Cardiac fibroblast (primary cell): ENCODE measurements at regions not wholly inside any gene's neighbourhood (a gene's known extent, or its start where the extent isn't known, plus 50 kb on each side); places are given as distances from the start of the nearest gene placed in this dataset.
A peak's percentile ranks its signal among the peaks of the same experiment; 100 is the strongest.

Source experiments
- DNase-seq, 2 donors: peaks; one replicate each; pipeline versions ENCODE4 v3.0.0 to v3.0.0-alpha.2; 2010; ENCODE audit warnings: low read depth in 2 of 2
- H3K4me3 ChIP-seq, 2 donors: replicated peaks in 1 of 2; 1 replicate in 1 of 2; 2 replicates in 1 of 2; pipeline ENCODE4 v1.5.1; 2011; ENCODE audit warnings: low read depth in 2 of 2, low read length in 2 of 2, mild to moderate bottlenecking in 2 of 2, moderate library complexity in 1 of 2
- CTCF ChIP-seq: IDR thresholded peaks from one replicate; pipeline ENCODE4 v1.5.1; 2011; ENCODE audit warnings: low read depth, mild to moderate bottlenecking, low read length, inconsistent platforms

- no peak overlapping the region for H3K4me3 ChIP-seq
- TF ChIP-seq CTCF = no peak
- no peak for DNase-seq
Observed at GRCh38 chr3:43971486-43971885, 270.2 kb upstream of the TOPAZ1 start.

- no peak for TF ChIP-seq CTCF
- no peak overlapping the region for H3K4me3 ChIP-seq
- DNase-seq = no peak
Observed at GRCh38 chr3:43978708-43979107, 263.0 kb upstream of the TOPAZ1 start.

GRCh38 chr3:43979645-43980044 lies 262.0 kb upstream of the TOPAZ1 start:
- no peak overlapping the region for H3K4me3 ChIP-seq
- no peak for DNase-seq
- no peak for TF ChIP-seq CTCF

GRCh38 chr3:43994657-43995546 lies 246.8 kb upstream of the TOPAZ1 start:
- TF ChIP-seq CTCF = no peak
- peak; percentile 11 to 55 for DNase-seq
- H3K4me3 ChIP-seq = peak overlapping the region in 1 of 2 donors; percentile 77

- H3K4me3 ChIP-seq = peak overlapping the region in 1 of 2 donors; percentile 77
- no peak for TF ChIP-seq CTCF
- no peak for DNase-seq
Observed at GRCh38 chr3:43995547-43996378, 245.9 kb upstream of the TOPAZ1 start.

GRCh38 chr3:43996379-43997301 lies 245.0 kb upstream of the TOPAZ1 start:
- TF ChIP-seq CTCF = no peak
- DNase-seq = peak; percentile 22 to 59
- H3K4me3 ChIP-seq = peak overlapping the region; percentile 22 to 77
